GOT3 (cell line): ENCODE measurements at regions not wholly inside any gene's neighbourhood (a gene's known extent, or its start where the extent isn't known, plus 50 kb on each side); places are given as distances from the start of the nearest gene placed in this dataset.

Experiments
- DNase-seq: peaks from one replicate; lab custom pipeline; 2025; ENCODE audit warnings: mixed read lengths; lab: John Stamatoyannopoulos, UW

GRCh38 chr15:31473385-31474058 lies 146.9 kb downstream of the KLF13 start:
- no peak for DNase-seq

DNA sequence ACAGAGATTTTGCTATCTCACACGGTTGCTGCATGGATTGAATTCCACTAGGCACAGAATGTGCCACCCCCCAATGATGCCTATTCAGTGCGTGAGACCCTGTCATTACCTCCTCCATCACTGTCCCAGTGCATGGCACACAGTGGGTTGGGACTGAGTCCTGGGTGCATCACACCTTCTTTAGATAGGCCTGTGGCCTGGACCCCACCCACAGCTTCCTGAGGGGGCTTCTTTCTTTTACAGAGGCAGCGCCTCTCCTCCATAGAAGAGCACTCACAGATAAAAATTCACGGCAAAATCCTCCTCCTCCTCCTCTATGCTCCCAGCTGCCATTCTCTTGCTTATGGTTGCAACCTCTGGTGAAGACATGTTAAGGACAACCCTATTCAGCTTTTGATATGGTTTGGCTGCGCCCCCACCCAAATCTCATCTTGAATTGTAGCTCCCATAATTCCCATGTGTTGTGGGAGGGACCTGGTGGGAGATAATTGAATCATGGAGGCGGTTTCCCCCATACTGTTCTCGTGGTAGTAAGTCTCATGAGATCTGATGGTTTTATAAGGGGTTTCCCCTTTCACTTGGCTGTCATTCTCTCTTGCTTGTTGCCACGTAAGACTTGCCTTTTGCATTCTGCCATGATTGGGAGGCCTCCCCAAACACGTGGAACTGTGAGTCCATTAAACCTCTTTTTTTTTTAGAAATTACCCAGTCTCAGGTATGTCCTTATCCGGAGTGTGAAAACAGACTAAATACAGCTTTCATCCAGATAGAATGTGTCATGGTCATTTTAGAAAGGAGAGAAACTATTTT lies 147.6 kb downstream of the KLF13 start:
- DNase-seq, result no peak

- no peak for DNase-seq
These were observed 149.7 kb downstream of the KLF13 start for GRCh38 chr15:31476236-31476810.

DNA sequence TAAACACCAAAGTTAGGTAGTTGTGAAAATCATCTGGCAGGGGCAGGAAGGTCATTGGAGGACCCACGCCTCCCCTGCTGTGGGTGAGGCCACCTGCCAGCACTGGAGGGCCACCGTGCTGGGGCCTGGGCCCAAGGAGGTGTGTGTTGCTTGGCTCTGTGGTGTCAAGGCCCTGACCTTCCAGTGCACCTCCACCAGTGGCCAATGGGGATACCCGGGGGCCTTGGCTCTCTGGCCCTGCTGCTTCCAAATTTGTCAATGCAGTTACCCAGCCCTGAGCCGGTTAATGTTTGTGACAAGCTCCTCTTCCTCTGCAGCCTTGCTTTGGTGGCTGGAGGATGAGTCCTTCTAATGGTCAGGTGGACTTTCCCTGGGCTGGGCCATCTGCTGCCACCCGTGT lies 150.2 kb downstream of the KLF13 start:
- no peak for DNase-seq

DNA sequence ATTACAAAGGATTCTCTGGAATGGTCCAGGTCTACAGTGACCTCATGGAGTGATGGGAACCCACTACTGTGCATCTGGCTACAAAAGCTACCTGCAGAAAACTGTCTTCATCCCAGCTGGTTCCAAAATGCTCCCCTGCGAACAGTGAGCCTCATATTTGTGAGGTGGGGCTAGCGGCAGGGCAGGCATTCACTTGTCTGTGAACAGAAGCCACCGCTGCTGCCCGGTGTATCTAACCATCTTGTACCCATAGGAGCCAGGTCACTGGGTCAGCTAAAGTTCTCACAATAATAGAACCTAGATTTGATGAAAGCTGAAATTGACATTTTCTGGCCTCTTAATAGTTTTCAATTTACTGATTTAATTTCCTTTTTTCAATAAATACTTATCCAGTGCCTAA lies 150.7 kb downstream of the KLF13 start:
- DNase-seq, result no peak

DNA sequence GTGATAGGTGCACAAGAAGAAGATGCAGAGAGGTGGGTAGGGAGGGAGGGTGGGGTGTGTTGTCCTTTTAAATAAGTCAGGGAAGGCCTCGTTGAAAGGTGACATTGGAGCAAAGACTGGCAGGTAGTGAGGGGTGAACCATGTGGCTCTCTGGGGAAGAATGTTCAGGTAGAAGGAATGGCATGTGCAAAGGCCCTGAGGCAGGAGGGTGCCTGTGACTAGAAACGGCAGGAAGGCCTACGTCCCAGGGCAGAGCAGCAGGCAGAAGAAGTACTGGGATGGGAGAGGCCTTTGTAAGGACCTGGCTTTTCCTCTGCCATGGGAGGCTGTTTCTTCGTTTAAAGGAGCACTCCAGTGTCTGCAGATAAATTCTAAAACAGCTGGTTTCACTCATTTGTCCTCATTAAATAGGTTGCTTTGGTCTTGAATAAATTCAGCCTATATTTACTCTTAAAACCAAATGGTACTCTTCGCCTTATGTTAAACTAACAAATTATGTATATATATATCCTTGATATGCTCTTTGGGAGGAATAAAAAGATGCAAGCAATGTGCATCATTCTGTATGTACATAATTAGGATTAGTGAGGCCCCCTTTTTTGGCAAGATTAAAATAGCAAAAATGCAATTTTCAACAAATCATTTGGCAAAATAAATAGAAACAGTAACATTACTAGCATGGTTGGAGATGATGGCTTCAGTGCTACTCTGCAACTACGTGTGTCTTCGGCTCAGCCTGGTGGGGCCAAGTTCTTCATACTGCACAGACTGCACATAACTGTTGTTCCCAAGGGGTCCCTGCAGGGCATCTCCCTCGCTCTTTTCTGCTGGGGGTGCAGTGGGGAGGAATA lies 151.4 kb downstream of the KLF13 start:
- no peak for DNase-seq

DNA sequence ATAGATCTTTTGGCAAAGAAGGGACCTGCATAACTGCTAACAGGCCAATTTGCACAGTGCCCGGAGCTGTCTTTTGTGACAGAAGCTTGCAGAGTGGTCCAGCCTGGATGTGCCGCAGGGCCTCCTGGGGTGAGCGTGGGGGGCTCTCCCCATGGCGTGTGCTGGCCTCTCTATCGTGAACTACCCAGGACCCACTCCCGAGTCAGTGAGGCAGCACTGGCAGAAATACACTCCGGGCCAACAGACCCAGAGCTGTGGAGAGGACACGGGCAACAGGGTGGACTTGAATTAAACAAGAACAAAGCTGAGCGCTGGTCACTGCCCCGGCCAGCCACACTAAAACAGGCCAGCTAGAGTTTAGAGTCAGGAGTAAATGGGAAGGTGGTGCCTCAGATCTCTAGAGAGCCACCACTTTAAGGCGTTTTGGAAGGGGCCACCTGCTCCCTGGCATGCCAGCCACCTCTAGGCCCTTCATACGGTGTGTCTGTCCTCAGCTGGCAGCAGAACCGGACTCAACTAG lies 152.1 kb downstream of the KLF13 start:
- no peak for DNase-seq

- DNase-seq, result no peak
These were observed 153.9 kb downstream of the KLF13 start for GRCh38 chr15:31480356-31481025.

DNA sequence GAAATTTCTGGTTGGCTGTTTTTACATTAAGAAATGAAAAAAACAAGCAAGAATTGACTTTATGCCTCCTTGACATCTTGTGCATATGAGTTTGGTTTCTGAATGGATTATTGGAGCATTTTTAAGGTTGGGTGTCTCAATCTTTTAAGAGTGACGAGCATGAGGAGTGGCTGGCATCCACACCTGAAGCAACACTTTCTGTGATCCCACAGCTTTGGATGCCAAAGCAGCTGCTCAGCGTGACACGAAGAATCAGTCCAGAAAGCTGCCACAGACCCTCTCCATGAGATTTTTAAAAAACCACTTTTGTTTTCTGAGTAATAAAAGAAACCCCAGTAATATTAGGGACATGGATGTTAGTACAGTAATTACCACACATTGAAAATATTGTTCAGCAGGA lies 154.5 kb downstream of the KLF13 start:
- no peak for DNase-seq

DNA sequence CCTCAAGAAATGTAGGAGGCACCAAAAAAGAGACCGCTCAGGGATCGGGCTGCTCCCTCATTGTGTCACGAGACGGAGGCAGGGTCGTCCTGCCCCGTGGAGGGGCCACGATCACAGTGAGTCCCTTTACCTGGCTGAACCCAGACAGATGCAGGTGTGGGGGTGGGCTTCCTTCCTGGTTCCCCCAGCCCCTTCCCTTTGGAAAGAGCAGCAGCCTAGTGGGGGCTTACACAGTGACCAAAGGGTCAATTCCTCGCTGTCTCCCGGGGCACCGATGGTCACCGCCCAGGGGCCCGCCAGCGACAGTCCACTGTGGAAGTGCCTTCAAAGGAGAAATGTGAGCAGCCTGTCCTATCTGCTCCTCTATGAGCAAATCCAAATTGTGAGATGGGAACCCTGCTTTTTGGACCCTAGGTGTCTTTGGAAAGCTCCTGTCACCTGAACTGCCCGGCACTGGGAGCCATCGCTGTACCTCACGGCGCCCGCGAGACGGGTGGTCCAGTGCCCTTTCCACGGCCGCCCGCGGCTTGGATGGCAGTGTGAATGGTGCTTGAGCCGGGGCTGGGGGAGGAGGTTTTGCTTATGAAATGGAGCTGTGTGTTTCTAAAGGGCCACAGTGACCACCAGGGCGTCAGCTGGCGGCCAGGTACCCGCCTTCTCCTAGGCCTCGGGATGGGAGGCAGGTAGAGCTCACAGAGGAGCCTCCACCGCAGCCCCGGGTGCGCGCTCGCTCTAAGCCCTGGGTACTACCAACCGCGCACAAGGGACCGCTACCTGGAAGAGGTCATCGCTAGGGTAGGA lies 155.7 kb downstream of the KLF13 start:
- DNase-seq, result no peak

GRCh38 chr15:31483053-31483985 lies 156.7 kb downstream of the KLF13 start:
- no peak for DNase-seq

DNA sequence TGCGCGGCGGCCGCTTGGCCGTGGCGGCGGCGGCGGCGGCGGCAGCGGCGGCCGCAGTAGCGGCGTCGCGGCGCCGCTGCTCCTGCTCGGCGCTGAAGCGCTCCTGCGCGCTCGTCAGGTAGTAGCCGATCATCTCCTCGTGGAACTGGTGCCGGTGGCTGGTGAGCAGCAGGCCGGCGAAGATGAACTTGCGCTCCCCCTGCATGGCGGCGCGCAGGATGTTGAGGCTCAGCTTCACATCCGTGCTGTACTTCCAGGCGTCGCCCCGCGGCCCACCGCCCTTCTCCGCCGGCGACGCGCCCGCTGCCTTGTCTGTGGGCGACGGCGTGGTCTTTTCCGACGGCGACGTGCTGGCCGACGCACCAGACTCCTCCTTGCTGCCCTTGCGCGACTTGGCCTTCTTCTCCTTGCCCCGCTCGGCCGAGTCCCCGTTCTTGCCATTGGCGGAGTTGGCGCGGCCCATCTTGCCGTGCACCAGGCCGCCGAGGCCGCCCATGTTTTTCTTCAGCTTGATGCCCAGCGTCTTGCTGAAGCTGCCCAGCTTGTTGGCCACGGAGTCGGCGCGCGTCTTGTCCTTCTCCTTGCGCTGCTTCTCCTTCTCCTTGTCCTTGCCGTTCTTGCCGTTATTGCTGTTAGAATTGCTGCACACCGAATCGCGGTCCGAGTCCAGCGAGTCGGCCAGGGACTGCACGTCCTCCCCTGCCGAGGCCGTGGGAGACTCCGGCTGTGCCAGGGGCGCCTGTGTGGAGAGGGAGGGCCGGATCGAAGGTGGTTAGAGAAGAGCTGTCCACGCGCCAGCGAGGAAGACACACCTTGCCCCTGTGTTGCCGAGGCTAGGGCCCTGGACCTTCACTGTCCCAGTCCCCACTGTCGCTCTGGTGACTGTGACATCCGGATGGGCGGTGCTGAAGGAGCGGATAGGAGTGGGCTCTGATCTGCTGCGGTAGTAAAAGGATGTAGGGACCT lies 157.6 kb downstream of the KLF13 start:
- no peak for DNase-seq

DNA sequence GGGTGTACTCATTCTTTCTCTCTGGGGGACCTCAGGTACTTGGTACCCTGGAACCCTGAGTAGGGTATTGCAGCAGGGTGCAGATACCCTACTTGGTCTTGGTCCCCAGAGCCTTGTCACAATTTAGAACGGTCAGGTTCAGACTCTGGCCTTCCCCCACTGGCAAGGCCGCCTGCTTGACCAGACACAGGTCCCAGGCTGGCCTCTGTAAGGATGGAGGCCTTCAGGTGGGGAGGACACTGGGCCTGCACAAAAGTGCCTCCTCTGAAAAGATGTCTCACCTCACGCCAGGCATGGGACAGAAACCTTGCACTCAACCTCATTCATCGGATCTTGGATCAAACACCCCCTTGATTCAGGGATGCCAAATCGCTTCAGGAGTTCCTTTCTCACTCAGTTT lies 158.4 kb downstream of the KLF13 start:
- no peak for DNase-seq

DNA sequence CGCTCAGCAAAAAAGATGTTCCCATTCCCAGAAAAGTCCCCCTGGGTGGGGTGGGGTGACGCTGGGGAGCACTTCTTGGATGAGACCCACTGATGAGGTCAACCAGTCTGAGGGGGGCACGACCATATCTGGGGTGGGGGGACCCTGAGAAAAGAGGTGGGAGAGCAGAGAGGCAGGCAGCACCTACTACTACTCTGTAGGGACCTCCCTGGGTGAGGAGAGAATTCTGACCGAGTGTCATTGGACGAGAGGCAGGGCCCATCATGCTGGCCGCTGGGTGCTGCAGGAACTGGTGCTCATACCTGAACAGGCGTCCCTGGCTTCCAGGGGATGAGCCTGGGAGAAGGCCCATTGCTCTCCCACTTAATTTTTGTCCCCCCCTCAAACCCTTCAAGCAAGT lies 158.8 kb downstream of the KLF13 start:
- DNase-seq, result no peak

GRCh38 chr15:31485911-31486461 lies 159.4 kb downstream of the KLF13 start:
- DNase-seq, result no peak

- DNase-seq, result no peak
These were observed 159.9 kb downstream of the KLF13 start for GRCh38 chr15:31486506-31486905.

- DNase-seq, result no peak
These were observed 160.5 kb downstream of the KLF13 start for GRCh38 chr15:31486906-31487695.
